ENCODE measurements at regions not wholly inside any gene's neighbourhood (a gene's known extent, or its start where the extent isn't known, plus 50 kb on each side); places are given as distances from the start of the nearest gene placed in this dataset.

DNA sequence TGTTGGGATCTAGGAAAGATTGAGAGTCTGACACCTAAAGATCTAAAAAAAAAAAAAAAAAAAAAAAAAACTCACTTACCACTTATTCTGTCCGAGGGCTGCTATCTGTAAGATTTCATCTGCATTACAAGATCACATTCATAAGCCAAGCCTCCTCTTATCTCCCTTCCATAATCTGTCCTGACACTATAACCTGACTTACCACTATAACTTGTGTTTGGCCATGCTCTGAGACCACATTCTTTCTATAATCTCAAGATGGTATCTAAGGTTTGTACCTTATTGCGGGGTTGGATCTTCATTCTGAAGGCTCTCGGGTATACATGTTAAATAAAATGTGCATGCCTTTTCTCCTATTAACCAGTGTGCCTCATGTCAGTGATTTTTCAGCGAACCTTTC lies 144.4 kb downstream of the MAGEB17 start:
- H3K9me3 ChIP-seq (ENCODE audit: control insufficient read depth, low read depth, low read length), result no peaks in the 10 kb centered on the region
- dilution Hi-C loops (cut with MboI; ENCODE audit: extremely low pct_ligation_motif_present, low sequenced_read_pairs), result no loop called here
- no peak overlapping the region for H3K9ac ChIP-seq (ENCODE audit: control insufficient read depth, extremely low read depth, insufficient read depth, low read length)
- no peaks in the 10 kb centered on the region for H3K36me3 ChIP-seq (ENCODE audit: control insufficient read depth in 2 of 2, extremely low read depth in 1 of 2, insufficient read depth in 2 of 2, low read length in 2 of 2)
- H2AFZ ChIP-seq (ENCODE audit: control insufficient read depth, low read length), result no peak overlapping the region
- no peak for DNase-seq (ENCODE audit: low read depth, low spot score)
- no peaks in the 10 kb centered on the region for H3K9me1 ChIP-seq (ENCODE audit: control insufficient read depth, extremely low read depth, insufficient read depth, low read length)
- no peaks in the 10 kb centered on the region for H4K20me1 ChIP-seq (ENCODE audit: control insufficient read depth, extremely low read depth, insufficient read depth, low read length)
- no peaks in the 10 kb centered on the region for H3K4me1 ChIP-seq (ENCODE audit: control insufficient read depth, extremely low read depth, insufficient read depth, low read length)
- no peaks in the 10 kb centered on the region for H3K79me2 ChIP-seq (ENCODE audit: control insufficient read depth, insufficient read depth, low read length)
- no peak for TF ChIP-seq EZH2 (IDR thresholded peaks at IDR 0.05; ENCODE audit: low read length)
- TF ChIP-seq, protein P1, sequence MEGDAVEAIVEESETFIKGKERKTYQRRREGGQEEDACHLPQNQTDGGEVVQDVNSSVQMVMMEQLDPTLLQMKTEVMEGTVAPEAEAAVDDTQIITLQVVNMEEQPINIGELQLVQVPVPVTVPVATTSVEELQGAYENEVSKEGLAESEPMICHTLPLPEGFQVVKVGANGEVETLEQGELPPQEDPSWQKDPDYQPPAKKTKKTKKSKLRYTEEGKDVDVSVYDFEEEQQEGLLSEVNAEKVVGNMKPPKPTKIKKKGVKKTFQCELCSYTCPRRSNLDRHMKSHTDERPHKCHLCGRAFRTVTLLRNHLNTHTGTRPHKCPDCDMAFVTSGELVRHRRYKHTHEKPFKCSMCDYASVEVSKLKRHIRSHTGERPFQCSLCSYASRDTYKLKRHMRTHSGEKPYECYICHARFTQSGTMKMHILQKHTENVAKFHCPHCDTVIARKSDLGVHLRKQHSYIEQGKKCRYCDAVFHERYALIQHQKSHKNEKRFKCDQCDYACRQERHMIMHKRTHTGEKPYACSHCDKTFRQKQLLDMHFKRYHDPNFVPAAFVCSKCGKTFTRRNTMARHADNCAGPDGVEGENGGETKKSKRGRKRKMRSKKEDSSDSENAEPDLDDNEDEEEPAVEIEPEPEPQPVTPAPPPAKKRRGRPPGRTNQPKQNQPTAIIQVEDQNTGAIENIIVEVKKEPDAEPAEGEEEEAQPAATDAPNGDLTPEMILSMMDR (optimal IDR thresholded peaks at IDR 0.05 in 1 of 3, IDR thresholded peaks at IDR 0.05 in 1 of 3, conservative IDR thresholded peaks at IDR 0.05 in 1 of 3; ENCODE audit: extremely low read depth in 1 of 3, insufficient read depth in 2 of 3, low read length in 3 of 3), result no peak
- H3K4me2 ChIP-seq (ENCODE audit: control insufficient read depth, extremely low read depth, insufficient read depth, low read depth, low read length), result no peak overlapping the region
- no peak overlapping the region for H3K4me3 ChIP-seq (ENCODE audit: control insufficient read depth in 2 of 3, extremely low read depth in 1 of 3, insufficient read depth in 2 of 3, low read depth in 1 of 3, low read length in 3 of 3)
- H3K27me3 ChIP-seq (ENCODE audit: control insufficient read depth, extremely low read depth, insufficient read depth, low read length), result peaks cover 5% of the 10 kb centered on the region
- no peak for FAIRE-seq
- H3K27ac ChIP-seq (ENCODE audit: control insufficient read depth, insufficient read depth, low read length), result no peak overlapping the region

DNA sequence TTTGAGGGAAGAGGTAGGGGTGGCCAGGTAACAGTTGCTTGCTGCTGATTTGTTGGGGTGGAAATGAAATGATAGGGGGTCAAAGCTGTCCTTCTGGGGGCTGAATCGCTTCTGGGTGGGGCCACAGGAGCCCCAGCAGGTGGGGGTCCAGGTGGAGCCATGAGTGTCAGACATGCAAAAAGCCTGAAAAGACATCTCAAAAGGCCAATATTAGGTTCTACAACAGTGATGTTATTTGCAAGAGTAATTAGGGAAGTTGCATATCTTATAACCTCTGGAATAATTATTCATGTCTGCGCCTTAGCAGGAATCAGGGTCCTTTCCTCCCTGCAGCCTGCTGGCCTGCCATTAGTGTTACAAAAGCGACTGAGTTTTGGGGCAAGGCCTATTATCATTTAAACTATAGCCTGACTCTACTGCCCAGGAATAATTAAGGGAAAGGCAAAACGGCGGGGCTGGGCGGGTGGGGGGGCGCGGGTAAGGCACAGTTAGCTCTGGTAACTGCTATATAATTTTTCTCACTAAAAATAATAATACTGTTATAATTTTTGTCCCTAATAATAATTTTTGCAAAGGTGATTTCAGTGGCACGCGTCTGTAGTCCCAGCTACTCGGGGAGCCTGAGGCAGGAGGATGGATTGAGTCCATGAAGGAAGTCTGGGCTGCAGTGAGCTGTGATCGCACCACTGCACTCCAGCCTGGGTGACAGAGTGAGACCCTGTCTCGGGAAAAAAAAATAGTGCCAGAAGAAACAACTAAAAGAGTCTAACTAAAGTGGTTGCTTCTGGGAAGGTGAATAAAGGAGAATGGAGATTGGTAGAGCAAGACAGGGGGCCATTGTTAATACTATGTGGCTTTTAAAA lies 145.7 kb downstream of the MAGEB17 start:
- Histone ChIP-seq H3K79me2 (ENCODE audit: control insufficient read depth, insufficient read depth, low read length) (no peaks in the 10 kb centered on the region), H3K9me3 (ENCODE audit: control insufficient read depth, low read depth, low read length) (no peaks in the 10 kb centered on the region), H3K4me1 (ENCODE audit: control insufficient read depth, extremely low read depth, insufficient read depth, low read length) (no peaks in the 10 kb centered on the region), H3K36me3 (ENCODE audit: control insufficient read depth in 2 of 2, extremely low read depth in 1 of 2, insufficient read depth in 2 of 2, low read length in 2 of 2) (no peaks in the 10 kb centered on the region), H4K20me1 (ENCODE audit: control insufficient read depth, extremely low read depth, insufficient read depth, low read length) (no peaks in the 10 kb centered on the region), H3K27ac (ENCODE audit: control insufficient read depth, insufficient read depth, low read length) (no peak overlapping the region), H3K4me2 (ENCODE audit: control insufficient read depth, extremely low read depth, insufficient read depth, low read depth, low read length) (no peak overlapping the region), H2AFZ (ENCODE audit: control insufficient read depth, low read length) (no peak overlapping the region), H3K4me3 (ENCODE audit: control insufficient read depth in 2 of 3, extremely low read depth in 1 of 3, insufficient read depth in 2 of 3, low read depth in 1 of 3, low read length in 3 of 3) (no peak overlapping the region), H3K9ac (ENCODE audit: control insufficient read depth, extremely low read depth, insufficient read depth, low read length) (no peak overlapping the region), H3K27me3 (ENCODE audit: control insufficient read depth, extremely low read depth, insufficient read depth, low read length) (peaks cover 5% of the 10 kb centered on the region), H3K9me1 (ENCODE audit: control insufficient read depth, extremely low read depth, insufficient read depth, low read length) (no peaks in the 10 kb centered on the region)
- DNase-seq (ENCODE audit: low read depth, low spot score) (no peak), FAIRE-seq (no peak)
- TF ChIP-seq, protein P1 (optimal IDR thresholded peaks at IDR 0.05 in 1 of 3, IDR thresholded peaks at IDR 0.05 in 1 of 3, conservative IDR thresholded peaks at IDR 0.05 in 1 of 3; ENCODE audit: extremely low read depth in 1 of 3, insufficient read depth in 2 of 3, low read length in 3 of 3), result no peak
- TF ChIP-seq EZH2 (IDR thresholded peaks at IDR 0.05; ENCODE audit: low read length), result no peak
- dilution Hi-C loops (cut with MboI; ENCODE audit: extremely low pct_ligation_motif_present, low sequenced_read_pairs), result no loop called here

All from keratinocyte (primary cell).